WTC11 (cell line): ENCODE measurements at regions not wholly inside any gene's neighbourhood (a gene's known extent, or its start where the extent isn't known, plus 50 kb on each side); places are given as distances from the start of the nearest gene placed in this dataset.
A peak's percentile ranks its signal among the peaks of the same experiment; 100 is the strongest.

ENCODE experiments used
- ATAC-seq: fragments of 200-7000 bp; cut with Tn5 transposase; 2 replicates; pipeline ENCODE4 v1.10.0; 2021; ENCODE audit warnings: mild to moderate bottlenecking, moderate library complexity
- CTCF ChIA-PET: fragments of 300-600 bp; sonication (Branson Sonifier 250); formaldehyde crosslinking; loops from one replicate; lab custom pipeline; 2021; ENCODE audit warnings: antibody characterized with exemption; lab: Charles Lee
- POLR2A ChIA-PET: fragments of 350-600 bp; sonication (Branson Sonifier 250); formaldehyde crosslinking; loops from one replicate; lab custom pipeline; 2021; ENCODE audit warnings: antibody characterized with exemption; lab: Charles Lee
- DNase-seq: peaks from one replicate; pipeline ENCODE4 v3.0.0; 2021; ENCODE audit warnings: low spot score
- H3K27ac Mint-ChIP-seq: 2 replicates; pipeline ENCODE4 v1.8.0; 2021; ENCODE audit warnings: mixed read lengths
- H3K27me3 Mint-ChIP-seq: 2 replicates; pipeline ENCODE4 v1.8.0; 2021; ENCODE audit warnings: low read depth, mild to moderate bottlenecking, moderate library complexity, mixed read lengths
- H3K36me3 Mint-ChIP-seq: 2 replicates; pipeline ENCODE4 v1.8.0; 2021; ENCODE audit warnings: mixed read lengths
- H3K4me1 Mint-ChIP-seq: 2 replicates; pipeline ENCODE4 v1.8.0; 2022; ENCODE audit warnings: mixed read lengths
- H3K4me3 Mint-ChIP-seq: 2 replicates; pipeline ENCODE4 v1.8.0; 2021; ENCODE audit warnings: mild to moderate bottlenecking, moderate library complexity, mixed read lengths
- H3K9me3 Mint-ChIP-seq: 2 replicates; pipeline ENCODE4 v1.8.0; 2021; ENCODE audit warnings: mixed read lengths
- AR ChIP-seq: fragments of 250-450 bp; sonication (Bioruptor Pico); IDR thresholded peaks from 2 replicates; pipeline ENCODE4 v1.9.0; 2021; ENCODE audit warnings: mild to moderate bottlenecking
- ERG ChIP-seq: fragments of 250-450 bp; sonication (Bioruptor Pico); IDR thresholded peaks from 2 replicates; pipeline ENCODE4 v1.8.0; 2021; ENCODE audit warnings: mild to moderate bottlenecking
- ETV6 ChIP-seq: sonication (generic); formaldehyde crosslinking; IDR thresholded peaks from 2 replicates; pipeline ENCODE4 v1.8.1; 2022; ENCODE audit warnings: mild to moderate bottlenecking, missing genetic modification reagents
- FOXJ3 ChIP-seq: sonication (generic); formaldehyde crosslinking; IDR thresholded peaks from 2 replicates; pipeline ENCODE4 v1.9.0; 2021; ENCODE audit warnings: missing genetic modification reagents, mild to moderate bottlenecking, borderline replicate concordance
- GABPB1 ChIP-seq: sonication (generic); formaldehyde crosslinking; IDR thresholded peaks from 2 replicates; pipeline ENCODE4 v1.8.1; 2023; ENCODE audit warnings: mild to moderate bottlenecking, missing genetic modification reagents
- JAZF1 ChIP-seq: fragments of 250-450 bp; sonication (Bioruptor Pico); IDR thresholded peaks from 2 replicates; pipeline ENCODE4 v1.9.0; 2021; ENCODE audit warnings: moderate library complexity, mild to moderate bottlenecking, inconsistent platforms
- MYBL2 ChIP-seq: sonication (generic); formaldehyde crosslinking; IDR thresholded peaks from 2 replicates; pipeline ENCODE4 v1.8.1; 2023; ENCODE audit warnings: mild to moderate bottlenecking, moderate library complexity, missing genetic modification reagents
- NR1H2 ChIP-seq: sonication (generic); formaldehyde crosslinking; IDR thresholded peaks from 2 replicates; pipeline ENCODE4 v1.9.0; 2021; ENCODE audit warnings: mild to moderate bottlenecking, moderate library complexity, missing genetic modification reagents
- PRRX2 ChIP-seq: fragments of 250-450 bp; sonication (Bioruptor Pico); IDR thresholded peaks from 2 replicates; pipeline ENCODE4 v1.8.0; 2021; ENCODE audit warnings: mild to moderate bottlenecking
- SMAD3 ChIP-seq: sonication (generic); formaldehyde crosslinking; IDR thresholded peaks from 2 replicates; pipeline ENCODE4 v1.8.0; 2022; ENCODE audit warnings: missing genetic modification reagents, mild to moderate bottlenecking, borderline replicate concordance
- SP1 ChIP-seq: sonication (generic); formaldehyde crosslinking; conservative IDR thresholded peaks from 2 replicates; pipeline ENCODE4 v1.8.1; 2022; ENCODE audit warnings: missing genetic modification reagents
- ZMAT4 ChIP-seq: fragments of 250-450 bp; sonication (Bioruptor Pico); IDR thresholded peaks from 2 replicates; pipeline ENCODE4 v1.9.0; 2021; ENCODE audit warnings: mild to moderate bottlenecking
- ZNF317 ChIP-seq: sonication (generic); formaldehyde crosslinking; IDR thresholded peaks from 2 replicates; pipeline ENCODE4 v1.8.1; 2023; ENCODE audit warnings: low read depth, mild to moderate bottlenecking, moderate library complexity, missing genetic modification reagents, borderline replicate concordance
- ZNF425 ChIP-seq: fragments of 250-450 bp; sonication (Bioruptor Pico); conservative IDR thresholded peaks from 2 replicates; pipeline ENCODE4 v1.9.0; 2021; ENCODE audit warnings: mild to moderate bottlenecking
- ZNF512 ChIP-seq: sonication (generic); formaldehyde crosslinking; IDR thresholded peaks from 2 replicates; pipeline ENCODE4 v1.8.1; 2022; ENCODE audit warnings: missing genetic modification reagents, borderline replicate concordance

- no peaks in the 10 kb centered on the region for H3K27me3 Mint-ChIP-seq
- ChIA-PET CTCF (no interaction called here), POLR2A (no interaction called here)
- ATAC-seq (peak; percentile 94), DNase-seq (no peak)
- TF ChIP-seq ETV6 (0 out of 2 replicates have a peak, but pooled peaks have one; percentile 21), ZMAT4 (CRISPR knock-in tag) (no peak)
- H3K36me3 Mint-ChIP-seq = peaks cover 8% of the 10 kb centered on the region; the same call in 1 of the 2 replicates
- H3K27ac Mint-ChIP-seq = peak overlapping the region; percentile 15; the same call in 1 of the 2 replicates
- peaks cover 22% of the 10 kb centered on the region for H3K4me1 Mint-ChIP-seq
- no peak overlapping the region for H3K4me3 Mint-ChIP-seq
- peaks cover 12% of the 10 kb centered on the region for H3K9me3 Mint-ChIP-seq
These were observed 675.0 kb downstream of the IRS1 start for GRCh38 chr2:226124548-226125011.

GRCh38 chr2:226123300-226123699 is 676.3 kb downstream of the IRS1 start:
- CTCF ChIA-PET = no interaction called here
- ATAC-seq = no peak

More at GRCh38 chr2:226123300-226123699, 676.3 kb downstream of the IRS1 start:
- POLR2A ChIA-PET = interaction anchor here (0.6 kb wide), 1 partner anchor 101 kb away, joined by 3 read pairs; no protein-coding TSS in a partner anchor
- Mint-ChIP-seq H3K4me3 (no peak overlapping the region), H3K4me1 (peaks cover 28% of the 10 kb centered on the region), H3K27ac (no peak overlapping the region), H3K27me3 (no peaks in the 10 kb centered on the region), H3K36me3 (peaks cover 8% of the 10 kb centered on the region; the same call in 1 of the 2 replicates), H3K9me3 (peaks cover 12% of the 10 kb centered on the region)
- TF ChIP-seq ZNF425 (CRISPR knock-in tag) (no peak), ZNF512 (CRISPR knock-in tag) (no peak), PRRX2 (no peak), SMAD3 (CRISPR knock-in tag) (no peak), NR1H2 (no peak), AR (CRISPR knock-in tag) (no peak), SP1 (CRISPR knock-in tag) (no peak), MYBL2 (CRISPR knock-in tag) (no peak), FOXJ3 (CRISPR knock-in tag) (no peak), JAZF1 (no peak), ERG (CRISPR knock-in tag) (no peak), GABPB1 (CRISPR knock-in tag) (no peak), ZNF317 (no peak)
- DNase-seq = no peak
